ENCODE measurements at regions not wholly inside any gene's neighbourhood (a gene's known extent, or its start where the extent isn't known, plus 50 kb on each side); places are given as distances from the start of the nearest gene placed in this dataset.

GRCh38 chr5:141778206-141778605, 96.2 kb upstream of the ARAP3 start:
- H3K27me3 ChIP-seq (replicated peaks; ENCODE audit: control insufficient read depth, insufficient read depth, low read length) = no peaks in the 10 kb centered on the region; the same call in 1 of the 2 replicates
- no peak for TF ChIP-seq CTCF (IDR thresholded peaks at IDR 0.05; ENCODE audit: insufficient read depth, low read length, poor library complexity, severe bottlenecking)
- H3K4me3 ChIP-seq (replicated peaks; ENCODE audit: low read depth, low read length) = no peak overlapping the region
- DNase-seq (ENCODE audit: extremely low read depth, insufficient read length) = no peak
- H3K36me3 ChIP-seq (ENCODE audit: control insufficient read depth, insufficient read depth, low read length) = no peaks in the 10 kb centered on the region

GRCh38 chr5:141777711-141778110, 95.7 kb upstream of the ARAP3 start:
- Histone ChIP-seq H3K4me3 (replicated peaks; ENCODE audit: low read depth, low read length) (no peak overlapping the region), H3K27me3 (replicated peaks; ENCODE audit: control insufficient read depth, insufficient read depth, low read length) (no peaks in the 10 kb centered on the region; the same call in 1 of the 2 replicates), H3K36me3 (ENCODE audit: control insufficient read depth, insufficient read depth, low read length) (no peaks in the 10 kb centered on the region)
- DNase-seq (ENCODE audit: extremely low read depth, insufficient read length) = no peak
- no peak for TF ChIP-seq CTCF (IDR thresholded peaks at IDR 0.05; ENCODE audit: insufficient read depth, low read length, poor library complexity, severe bottlenecking)

GRCh38 chr5:141777130-141777529, 95.1 kb upstream of the ARAP3 start:
- no peak overlapping the region for H3K4me3 ChIP-seq (replicated peaks; ENCODE audit: low read depth, low read length)
- DNase-seq (ENCODE audit: extremely low read depth, insufficient read length) = no peak
- H3K27me3 ChIP-seq (replicated peaks; ENCODE audit: control insufficient read depth, insufficient read depth, low read length) = no peaks in the 10 kb centered on the region; the same call in 1 of the 2 replicates
- TF ChIP-seq CTCF (IDR thresholded peaks at IDR 0.05; ENCODE audit: insufficient read depth, low read length, poor library complexity, severe bottlenecking) = no peak
- no peaks in the 10 kb centered on the region for H3K36me3 ChIP-seq (ENCODE audit: control insufficient read depth, insufficient read depth, low read length)

GRCh38 chr5:141773779-141774562, 91.9 kb upstream of the ARAP3 start:
- TF ChIP-seq CTCF (IDR thresholded peaks at IDR 0.05; ENCODE audit: insufficient read depth, low read length, poor library complexity, severe bottlenecking) = no peak
- no peak for DNase-seq (ENCODE audit: extremely low read depth, insufficient read length)
- Histone ChIP-seq H3K4me3 (replicated peaks; ENCODE audit: low read depth, low read length) (no peak overlapping the region), H3K27me3 (replicated peaks; ENCODE audit: control insufficient read depth, insufficient read depth, low read length) (no peaks in the 10 kb centered on the region; the same call in 1 of the 2 replicates), H3K36me3 (ENCODE audit: control insufficient read depth, insufficient read depth, low read length) (no peaks in the 10 kb centered on the region)

GRCh38 chr5:141772281-141772680, 90.3 kb upstream of the ARAP3 start:
- TF ChIP-seq CTCF (IDR thresholded peaks at IDR 0.05; ENCODE audit: insufficient read depth, low read length, poor library complexity, severe bottlenecking) = no peak
- Histone ChIP-seq H3K27me3 (replicated peaks; ENCODE audit: control insufficient read depth, insufficient read depth, low read length) (no peaks in the 10 kb centered on the region; the same call in 1 of the 2 replicates), H3K4me3 (replicated peaks; ENCODE audit: low read depth, low read length) (no peak overlapping the region), H3K36me3 (ENCODE audit: control insufficient read depth, insufficient read depth, low read length) (no peaks in the 10 kb centered on the region)
- DNase-seq (ENCODE audit: extremely low read depth, insufficient read length) = no peak

Data from GM06990 (cell line).